Progenitor cell of endocrine pancreas (in vitro differentiated cells): ENCODE measurements at regions not wholly inside any gene's neighbourhood (a gene's known extent, or its start where the extent isn't known, plus 50 kb on each side); places are given as distances from the start of the nearest gene placed in this dataset.

Experiments
- DNase-seq: peaks from one replicate; pipeline ENCODE4 v3.0.0; 2021; ENCODE audit warnings: low spot score; ENCODE audit not compliant: unreplicated experiment
- H3K27ac Mint-ChIP-seq: 2 replicates; pipeline ENCODE4 v1.8.0; 2021; ENCODE audit warnings: mild to moderate bottlenecking, moderate library complexity, mixed read lengths
- H3K27me3 Mint-ChIP-seq: 2 replicates; pipeline ENCODE4 v1.8.0; 2021; ENCODE audit warnings: mixed read lengths
- H3K36me3 Mint-ChIP-seq: 2 replicates; pipeline ENCODE4 v1.8.0; 2022; ENCODE audit warnings: mixed read lengths; ENCODE audit not compliant: insufficient read depth
- H3K4me1 Mint-ChIP-seq: 2 replicates; pipeline ENCODE4 v1.8.0; 2021; ENCODE audit warnings: low read depth, mixed read lengths
- H3K4me3 Mint-ChIP-seq: 2 replicates; pipeline ENCODE4 v1.8.0; 2021; ENCODE audit warnings: low read depth, mild to moderate bottlenecking, moderate library complexity, mixed read lengths
- H3K9me3 Mint-ChIP-seq: 2 replicates; pipeline ENCODE4 v1.8.0; 2021; ENCODE audit warnings: low read depth, mixed read lengths
- TF ChIP-seq, protein P1 (sequence below): fragments of 200-600 bp; sonication (generic); IDR thresholded peaks from one replicate; pipeline ENCODE4 v1.5.0; 2021; ENCODE audit warnings: antibody characterized with exemption, mild to moderate bottlenecking; ENCODE audit not compliant: unreplicated experiment

DNA sequence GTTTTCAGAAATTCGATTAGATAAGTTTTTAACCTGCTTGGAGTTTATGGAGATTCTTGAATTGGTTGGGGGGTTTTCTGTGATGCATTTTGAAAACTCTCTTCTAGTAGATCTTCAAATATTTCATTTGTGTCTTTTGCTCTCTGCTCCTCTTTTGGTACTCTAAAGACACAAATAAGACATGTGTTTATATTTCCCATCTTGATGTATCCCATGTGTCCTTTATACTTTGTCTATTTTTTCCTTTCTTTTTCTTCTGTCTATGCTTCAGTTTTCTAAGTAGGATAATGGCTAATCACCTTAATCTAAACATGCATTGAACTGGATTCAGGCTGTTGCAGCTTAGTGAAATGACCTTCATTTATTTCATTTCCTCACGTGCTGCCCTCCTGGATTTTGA is 63.8 kb upstream of the C1orf87 start:
- H3K9me3 Mint-ChIP-seq: no peaks in the 10 kb centered on the region
- H3K4me1 Mint-ChIP-seq: peaks cover 2% of the 10 kb centered on the region
- no peak overlapping the region for H3K4me3 Mint-ChIP-seq
- H3K36me3 Mint-ChIP-seq: no peaks in the 10 kb centered on the region
- TF ChIP-seq, protein P1, sequence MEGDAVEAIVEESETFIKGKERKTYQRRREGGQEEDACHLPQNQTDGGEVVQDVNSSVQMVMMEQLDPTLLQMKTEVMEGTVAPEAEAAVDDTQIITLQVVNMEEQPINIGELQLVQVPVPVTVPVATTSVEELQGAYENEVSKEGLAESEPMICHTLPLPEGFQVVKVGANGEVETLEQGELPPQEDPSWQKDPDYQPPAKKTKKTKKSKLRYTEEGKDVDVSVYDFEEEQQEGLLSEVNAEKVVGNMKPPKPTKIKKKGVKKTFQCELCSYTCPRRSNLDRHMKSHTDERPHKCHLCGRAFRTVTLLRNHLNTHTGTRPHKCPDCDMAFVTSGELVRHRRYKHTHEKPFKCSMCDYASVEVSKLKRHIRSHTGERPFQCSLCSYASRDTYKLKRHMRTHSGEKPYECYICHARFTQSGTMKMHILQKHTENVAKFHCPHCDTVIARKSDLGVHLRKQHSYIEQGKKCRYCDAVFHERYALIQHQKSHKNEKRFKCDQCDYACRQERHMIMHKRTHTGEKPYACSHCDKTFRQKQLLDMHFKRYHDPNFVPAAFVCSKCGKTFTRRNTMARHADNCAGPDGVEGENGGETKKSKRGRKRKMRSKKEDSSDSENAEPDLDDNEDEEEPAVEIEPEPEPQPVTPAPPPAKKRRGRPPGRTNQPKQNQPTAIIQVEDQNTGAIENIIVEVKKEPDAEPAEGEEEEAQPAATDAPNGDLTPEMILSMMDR: no peak
- H3K27ac Mint-ChIP-seq: no peak overlapping the region
- H3K27me3 Mint-ChIP-seq: peaks cover 4% of the 10 kb centered on the region
- DNase-seq: no peak

DNA sequence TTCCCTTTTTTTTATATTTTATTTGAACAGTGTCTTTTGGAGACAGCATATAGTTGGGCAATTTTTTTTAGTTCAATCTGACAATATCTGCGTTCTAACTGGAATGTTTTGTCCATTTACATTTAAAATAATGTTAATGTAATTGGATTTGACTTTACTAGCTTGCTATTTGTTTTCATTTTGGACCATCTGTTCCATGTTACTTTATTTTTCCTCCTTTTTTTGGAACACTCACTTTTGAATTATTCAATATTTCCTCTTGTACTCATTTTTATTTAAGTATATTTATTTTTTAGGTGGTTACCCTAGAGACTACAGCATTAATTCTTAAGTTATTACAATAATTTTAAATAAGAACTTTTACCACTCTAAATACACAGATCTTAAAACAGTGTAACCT is 62.8 kb upstream of the C1orf87 start:
- no peak for DNase-seq
- H3K27me3 Mint-ChIP-seq: peaks cover 4% of the 10 kb centered on the region
- TF ChIP-seq, protein P1: no peak
- peaks cover 2% of the 10 kb centered on the region for H3K4me1 Mint-ChIP-seq
- H3K9me3 Mint-ChIP-seq: no peaks in the 10 kb centered on the region
- no peak overlapping the region for H3K4me3 Mint-ChIP-seq
- H3K36me3 Mint-ChIP-seq: no peaks in the 10 kb centered on the region
- no peak overlapping the region for H3K27ac Mint-ChIP-seq

DNA sequence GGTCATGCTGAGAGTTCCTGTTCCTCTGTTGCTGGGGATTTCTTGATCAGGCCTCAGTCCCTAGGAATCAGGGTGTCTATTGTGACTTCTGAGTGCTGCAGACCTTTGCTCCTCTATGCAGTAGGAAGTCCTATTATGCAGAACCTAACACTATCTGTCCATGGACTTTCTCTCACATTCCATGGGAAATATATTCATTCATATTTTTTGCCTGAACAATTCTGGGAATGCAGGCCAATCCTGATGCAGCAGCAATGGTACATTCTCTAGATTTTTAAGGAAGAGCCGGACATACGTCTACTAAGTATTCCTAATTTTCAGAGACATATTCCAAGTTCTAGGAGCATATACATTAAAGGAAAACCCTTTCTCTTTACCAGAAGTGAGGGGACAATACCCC is 61.1 kb upstream of the C1orf87 start:
- Mint-ChIP-seq H3K9me3 (no peaks in the 10 kb centered on the region), H3K4me1 (no peaks in the 10 kb centered on the region), H3K36me3 (no peaks in the 10 kb centered on the region), H3K27ac (no peak overlapping the region), H3K27me3 (peaks cover 7% of the 10 kb centered on the region), H3K4me3 (no peak overlapping the region)
- TF ChIP-seq, protein P1: no peak
- no peak for DNase-seq

DNA sequence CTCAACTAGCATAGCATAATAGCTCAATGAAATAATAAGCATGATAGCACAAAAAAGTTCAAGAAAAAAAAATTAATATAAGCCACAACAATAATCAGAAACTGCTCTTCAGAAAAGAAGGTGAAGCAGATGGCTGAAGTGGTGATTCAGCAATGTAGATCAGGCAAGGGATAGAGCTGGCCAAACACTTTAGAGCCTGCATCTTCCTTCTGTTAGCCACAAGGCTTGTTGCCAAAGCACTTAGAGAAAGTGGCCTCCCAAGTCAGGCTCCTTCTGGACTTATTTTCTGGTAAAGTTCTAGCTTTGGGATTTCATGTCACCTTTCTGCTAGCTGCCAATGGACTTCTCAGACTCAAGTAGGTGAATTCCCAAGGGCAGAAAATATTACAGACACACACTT is 60.3 kb upstream of the C1orf87 start:
- TF ChIP-seq, protein P1: no peak
- H3K4me1 Mint-ChIP-seq: no peaks in the 10 kb centered on the region

DNA sequence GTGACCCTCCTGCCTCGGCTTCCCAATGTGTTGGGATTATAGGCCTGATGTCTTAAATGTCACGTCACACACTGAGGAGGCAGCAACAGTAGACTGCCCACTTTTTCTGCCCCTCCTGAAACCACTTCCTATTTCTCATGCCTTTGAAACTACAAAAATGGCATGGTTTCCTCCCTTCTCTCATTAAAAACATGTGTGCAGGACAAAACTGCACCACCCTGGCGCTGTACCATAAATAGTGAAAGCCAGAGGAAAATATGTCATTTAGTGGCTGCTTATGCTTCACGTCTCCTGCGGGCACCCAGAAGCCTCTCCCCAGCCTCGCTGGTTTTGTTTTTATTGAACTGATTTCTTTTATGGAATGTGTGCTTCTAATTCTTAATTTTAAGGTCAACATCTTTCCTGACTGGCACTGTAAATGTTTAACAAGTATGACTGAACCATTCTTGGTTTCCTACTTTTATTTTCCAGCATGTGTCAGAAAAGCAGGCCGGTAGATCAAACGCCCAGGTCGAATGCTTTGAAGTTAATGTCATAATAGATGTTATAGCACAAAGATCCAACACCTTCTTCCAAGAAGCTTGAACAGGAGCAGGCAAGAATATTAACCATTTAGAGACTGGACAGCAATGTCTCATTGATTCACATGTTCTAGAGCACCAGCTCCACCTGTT is 59.6 kb upstream of the C1orf87 start:
- no peak for DNase-seq
- no peak overlapping the region for H3K27ac Mint-ChIP-seq
- no peaks in the 10 kb centered on the region for H3K9me3 Mint-ChIP-seq
- H3K27me3 Mint-ChIP-seq: peaks cover 7% of the 10 kb centered on the region
- H3K36me3 Mint-ChIP-seq: no peaks in the 10 kb centered on the region
- H3K4me1 Mint-ChIP-seq: no peaks in the 10 kb centered on the region
- TF ChIP-seq, protein P1: no peak
- no peak overlapping the region for H3K4me3 Mint-ChIP-seq

More for the DNA sequence above, 60.3 kb upstream of the C1orf87 start:
- Mint-ChIP-seq H3K27me3 (peaks cover 7% of the 10 kb centered on the region), H3K36me3 (no peaks in the 10 kb centered on the region), H3K27ac (no peak overlapping the region), H3K4me3 (no peak overlapping the region), H3K9me3 (no peaks in the 10 kb centered on the region)
- DNase-seq: no peak
